ENCODE measurements at regions not wholly inside any gene's neighbourhood (a gene's known extent, or its start where the extent isn't known, plus 50 kb on each side); places are given as distances from the start of the nearest gene placed in this dataset.

DNA sequence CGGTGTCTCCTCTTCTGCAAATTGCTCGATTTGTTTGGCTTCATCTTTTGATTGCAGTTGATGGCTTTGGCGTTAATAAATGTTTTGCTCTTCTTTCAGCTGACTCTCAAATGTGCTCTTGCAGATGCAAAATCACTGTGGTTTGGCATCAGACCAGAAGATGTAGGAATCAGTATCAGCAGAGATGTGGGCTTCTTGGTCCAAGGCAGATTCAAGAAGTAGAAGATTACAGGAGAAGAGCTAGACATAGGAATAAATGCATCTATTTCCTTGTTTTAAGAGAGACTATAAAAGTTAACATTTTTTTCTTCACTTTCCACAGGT lies 59.8 kb upstream of the BACH1 start:
- TF ChIP-seq EZH2 (IDR thresholded peaks at IDR 0.05; ENCODE audit: insufficient read depth, poor library complexity, severe bottlenecking) (no peak), EZH2phosphoT487 (IDR thresholded peaks at IDR 0.05; ENCODE audit: insufficient read depth, low read depth) (no peak)

All from GM23248 (cell line).